ENCODE measurements at regions not wholly inside any gene's neighbourhood (a gene's known extent, or its start where the extent isn't known, plus 50 kb on each side); places are given as distances from the start of the nearest gene placed in this dataset.

GRCh38 chr2:158894572-158894971, 73.9 kb upstream of the TANC1 start:
- intact Hi-C loops (cut with DNase I; ENCODE audit: low total_unique reads) = no loop called here
- no peak overlapping the region for H3K4me3 ChIP-seq
- H3K27ac ChIP-seq = no peak overlapping the region
- DNase-seq (ENCODE audit: low spot score in 2 of 2) = no peak
- no peaks in the 10 kb centered on the region for H3K4me1 ChIP-seq
- no peaks in the 10 kb centered on the region for H3K27me3 ChIP-seq
- H3K36me3 ChIP-seq = no peaks in the 10 kb centered on the region
- H3K9me3 ChIP-seq = no peaks in the 10 kb centered on the region
- TF ChIP-seq POLR2AphosphoS5 (IDR thresholded peaks at IDR 0.05) (no peak), CTCF (IDR thresholded peaks at IDR 0.05) (no peak), POLR2A (IDR thresholded peaks at IDR 0.05) (no peak)

GRCh38 chr2:158900345-158900744, 68.1 kb upstream of the TANC1 start:
- Histone ChIP-seq H3K27ac (no peak overlapping the region), H3K4me1 (no peaks in the 10 kb centered on the region), H3K36me3 (no peaks in the 10 kb centered on the region), H3K27me3 (no peaks in the 10 kb centered on the region), H3K4me3 (no peak overlapping the region), H3K9me3 (no peaks in the 10 kb centered on the region)
- no peak for DNase-seq (ENCODE audit: low spot score in 2 of 2)
- intact Hi-C loops (cut with DNase I; ENCODE audit: low total_unique reads) = loop anchor here (5.0 kb wide), 1 partner anchor 212 kb away; no protein-coding TSS in a partner anchor
- TF ChIP-seq POLR2A (IDR thresholded peaks at IDR 0.05) (no peak), CTCF (IDR thresholded peaks at IDR 0.05) (no peak), POLR2AphosphoS5 (IDR thresholded peaks at IDR 0.05) (no peak)

GRCh38 chr2:158902005-158902398, 66.4 kb upstream of the TANC1 start:
- TF ChIP-seq POLR2A (IDR thresholded peaks at IDR 0.05) (no peak), POLR2AphosphoS5 (IDR thresholded peaks at IDR 0.05) (no peak), CTCF (IDR thresholded peaks at IDR 0.05) (no peak)
- intact Hi-C loops (cut with DNase I; ENCODE audit: low total_unique reads) = loop anchor here (5.0 kb wide), 1 partner anchor 210 kb away; no protein-coding TSS in a partner anchor
- DNase-seq (ENCODE audit: low spot score in 2 of 2) = no peak
- Histone ChIP-seq H3K27ac (no peak overlapping the region), H3K4me3 (no peak overlapping the region), H3K4me1 (no peaks in the 10 kb centered on the region), H3K9me3 (no peaks in the 10 kb centered on the region), H3K36me3 (no peaks in the 10 kb centered on the region), H3K27me3 (no peaks in the 10 kb centered on the region)

GRCh38 chr2:158903711-158904405, 64.6 kb upstream of the TANC1 start:
- H3K9me3 ChIP-seq = no peaks in the 10 kb centered on the region
- H3K4me3 ChIP-seq = no peak overlapping the region
- H3K27me3 ChIP-seq = no peaks in the 10 kb centered on the region
- H3K4me1 ChIP-seq = no peaks in the 10 kb centered on the region
- intact Hi-C loops (cut with DNase I; ENCODE audit: low total_unique reads) = loop anchor here (5.0 kb wide), 1 partner anchor 208 kb away; no protein-coding TSS in a partner anchor
- no peak for DNase-seq (ENCODE audit: low spot score in 2 of 2)
- no peak overlapping the region for H3K27ac ChIP-seq
- TF ChIP-seq POLR2A (IDR thresholded peaks at IDR 0.05) (no peak), POLR2AphosphoS5 (IDR thresholded peaks at IDR 0.05) (no peak), CTCF (IDR thresholded peaks at IDR 0.05) (no peak)
- no peaks in the 10 kb centered on the region for H3K36me3 ChIP-seq

GRCh38 chr2:158904627-158905177, 63.7 kb upstream of the TANC1 start:
- Histone ChIP-seq H3K27me3 (no peaks in the 10 kb centered on the region), H3K36me3 (no peaks in the 10 kb centered on the region), H3K4me1 (no peaks in the 10 kb centered on the region), H3K27ac (no peak overlapping the region), H3K4me3 (no peak overlapping the region), H3K9me3 (no peaks in the 10 kb centered on the region)
- TF ChIP-seq CTCF (IDR thresholded peaks at IDR 0.05) = no peak
- TF ChIP-seq POLR2AphosphoS5 (IDR thresholded peaks at IDR 0.05) = no peak
- TF ChIP-seq POLR2A (IDR thresholded peaks at IDR 0.05) = no peak
- intact Hi-C loops (cut with DNase I; ENCODE audit: low total_unique reads) = loop anchor here (5.0 kb wide), 1 partner anchor 208 kb away; no protein-coding TSS in a partner anchor
- no peak for DNase-seq (ENCODE audit: low spot score in 2 of 2)
